Hematopoietic multipotent progenitor cell treated with erythropoietin and hydrocortisone succinate and interleukin-3 and kit ligand, for 15 days (in vitro differentiated cells): ENCODE measurements at regions not wholly inside any gene's neighbourhood (a gene's known extent, or its start where the extent isn't known, plus 50 kb on each side); places are given as distances from the start of the nearest gene placed in this dataset.

Experiments used
- DNase-seq: peaks from one replicate; pipeline ENCODE4 v3.0.0-alpha.2; 2015; ENCODE audit warnings: low spot score

DNA sequence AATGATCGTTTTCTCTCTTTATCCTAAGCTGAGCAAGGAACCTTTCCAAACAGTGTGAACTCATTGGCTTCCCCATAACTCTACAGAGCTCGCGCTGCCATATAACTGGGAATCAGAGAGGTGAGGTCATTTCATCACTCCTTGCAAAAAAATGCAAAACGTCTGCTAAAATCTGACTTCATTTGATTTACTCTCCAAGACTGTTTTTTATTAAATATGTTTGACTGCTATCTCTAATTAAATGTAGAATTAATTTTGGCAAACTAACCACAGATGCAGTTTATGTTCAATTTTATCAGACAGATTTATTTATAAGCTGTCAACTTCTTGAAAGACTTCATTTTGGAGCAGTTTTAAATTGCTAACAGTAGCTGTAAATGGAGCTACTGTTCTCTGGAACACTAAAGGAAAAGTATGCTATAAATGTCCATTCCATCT lies 131.6 kb upstream of the SOX5 start:
- no peak for DNase-seq

DNA sequence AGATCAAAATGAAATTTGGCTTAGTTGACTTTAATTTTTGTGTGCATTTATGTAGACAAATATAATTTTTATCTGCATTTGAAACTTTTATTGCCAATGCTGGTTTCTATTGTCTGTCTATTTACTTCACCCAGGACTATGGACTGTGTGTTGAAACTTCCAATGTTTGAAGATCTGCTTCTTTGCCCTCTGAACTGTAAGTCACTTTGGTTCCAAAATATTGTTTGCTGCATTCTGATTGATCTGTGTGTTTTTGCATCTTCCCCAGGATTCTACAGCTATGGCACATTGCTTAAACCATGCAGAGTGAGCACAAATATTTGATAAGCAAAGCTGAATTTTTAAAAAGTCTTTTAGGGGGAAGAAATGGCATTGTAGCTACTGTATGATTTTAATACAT lies 131.0 kb upstream of the SOX5 start:
- DNase-seq, result no peak

DNA sequence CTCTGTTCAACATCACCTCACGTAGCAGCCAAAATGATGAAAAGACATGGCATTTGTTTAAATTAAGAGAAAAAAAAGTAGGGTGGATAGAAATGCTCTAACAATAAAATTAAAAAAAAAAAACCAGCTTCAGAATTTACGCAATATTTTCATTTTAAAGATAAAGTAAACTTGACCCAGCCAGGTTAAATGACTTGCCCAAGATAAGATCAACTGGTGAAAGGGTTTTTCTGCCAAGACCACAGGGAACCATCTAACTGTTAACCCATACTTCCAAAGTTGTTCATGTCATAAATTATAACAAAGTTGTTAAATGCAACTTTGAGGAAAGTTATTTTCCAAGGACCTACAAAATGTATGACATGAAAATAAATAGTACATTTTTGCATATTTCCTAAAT lies 129.6 kb upstream of the SOX5 start:
- DNase-seq, result no peak

DNA sequence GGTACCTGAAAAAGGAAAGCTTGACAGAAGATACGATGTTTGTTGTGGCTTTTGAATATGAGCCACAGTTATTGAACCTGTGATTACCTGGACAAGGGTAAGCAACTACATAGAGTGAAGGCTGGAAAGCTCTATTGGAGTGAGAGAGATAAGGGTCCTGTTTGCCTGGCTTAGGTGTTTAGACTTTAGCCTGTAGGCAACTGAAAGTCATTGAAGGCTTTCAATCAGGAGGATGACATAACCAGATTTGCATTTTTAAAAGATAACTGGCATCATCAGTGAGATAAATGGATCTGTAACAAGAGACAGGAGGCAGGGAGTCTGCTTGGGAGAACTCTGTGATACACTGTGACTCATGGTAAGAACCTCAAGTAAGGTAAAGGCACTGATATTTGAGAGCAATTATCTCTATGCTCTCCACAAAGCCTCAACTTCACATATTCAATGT lies 128.9 kb upstream of the SOX5 start:
- DNase-seq, result no peak

DNA sequence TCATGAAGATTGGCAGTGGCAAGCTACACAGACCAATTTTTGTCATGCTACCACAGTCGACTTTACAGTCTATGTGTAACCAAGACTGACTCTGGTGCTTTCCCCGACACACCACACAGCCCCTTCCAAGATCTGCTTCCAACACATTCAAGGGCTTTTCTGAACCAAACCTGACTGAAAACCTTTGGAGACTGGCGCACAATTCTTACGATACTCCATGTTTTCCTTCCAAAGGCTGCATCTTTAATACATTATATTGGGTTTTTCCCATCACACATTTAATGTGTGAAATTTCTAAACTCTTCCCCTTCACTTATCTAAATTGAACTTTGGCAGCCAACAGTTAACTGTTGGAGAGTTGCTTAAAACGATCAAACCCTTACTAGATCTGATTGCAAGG lies 127.7 kb upstream of the SOX5 start:
- no peak for DNase-seq

DNA sequence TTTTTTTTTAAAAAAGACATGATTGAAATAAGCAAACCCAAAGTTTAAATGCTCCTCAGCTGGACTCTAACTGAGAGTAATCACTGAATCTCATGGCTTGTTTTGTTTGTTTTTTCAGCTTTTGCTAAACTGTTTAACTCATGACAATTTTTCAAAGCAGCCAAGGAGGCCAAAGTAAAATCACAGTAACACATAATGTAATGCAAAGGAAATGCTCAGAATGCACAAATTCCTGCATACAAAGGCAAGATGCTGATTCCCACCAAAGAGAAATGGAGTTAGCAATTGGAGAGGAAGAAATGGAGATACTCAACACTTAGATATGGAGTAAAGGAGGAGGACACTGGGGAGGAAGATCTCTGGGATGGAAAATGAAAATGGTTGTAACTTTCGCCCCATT lies 126.2 kb upstream of the SOX5 start:
- no peak for DNase-seq

DNA sequence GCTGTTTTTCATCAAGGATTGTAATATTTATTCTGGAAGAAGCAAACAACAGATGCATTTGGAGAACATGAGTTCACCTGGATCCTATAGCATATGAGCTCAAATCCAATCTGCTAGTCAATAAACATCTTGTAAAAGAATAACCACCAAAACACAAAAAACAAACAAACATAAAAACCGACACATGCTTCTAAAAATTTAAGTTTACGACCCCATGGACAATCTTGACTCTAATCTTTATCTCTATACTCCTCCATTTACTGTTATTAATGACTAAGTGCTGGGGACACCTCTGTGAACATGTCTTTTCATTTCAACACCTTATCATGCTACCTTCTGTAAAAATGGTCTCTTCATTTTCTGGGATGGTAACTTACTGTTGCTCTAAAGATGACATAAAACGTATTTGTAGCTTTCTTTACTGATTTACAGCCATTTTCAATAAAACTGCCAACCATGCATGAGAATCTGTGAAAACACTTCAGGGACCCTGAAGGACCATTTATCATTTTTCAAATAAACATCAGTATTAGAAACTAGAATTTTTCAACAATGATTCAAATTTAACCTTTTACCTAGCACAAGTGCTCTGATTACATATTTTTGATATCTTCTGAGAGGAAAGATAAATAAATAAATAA lies 123.8 kb upstream of the SOX5 start:
- DNase-seq, result no peak

DNA sequence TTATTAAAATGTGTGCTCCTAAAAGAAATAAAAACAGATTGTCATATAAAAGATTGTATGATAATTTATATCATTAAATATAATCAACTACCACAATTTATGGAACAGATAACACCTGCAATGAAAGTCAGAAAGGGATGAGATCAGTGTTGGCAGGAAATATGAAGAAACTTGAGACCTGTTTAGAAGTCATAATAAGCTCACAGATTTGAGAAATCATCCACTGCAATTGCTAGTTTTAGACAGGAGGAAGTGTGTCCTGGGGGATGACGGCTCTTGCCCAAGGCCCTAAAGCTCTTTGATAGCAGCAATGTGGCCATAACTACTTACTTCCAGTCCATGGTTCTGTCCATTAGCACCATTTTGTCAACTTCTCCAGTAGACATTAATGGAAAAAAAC lies 122.8 kb upstream of the SOX5 start:
- no peak for DNase-seq

DNA sequence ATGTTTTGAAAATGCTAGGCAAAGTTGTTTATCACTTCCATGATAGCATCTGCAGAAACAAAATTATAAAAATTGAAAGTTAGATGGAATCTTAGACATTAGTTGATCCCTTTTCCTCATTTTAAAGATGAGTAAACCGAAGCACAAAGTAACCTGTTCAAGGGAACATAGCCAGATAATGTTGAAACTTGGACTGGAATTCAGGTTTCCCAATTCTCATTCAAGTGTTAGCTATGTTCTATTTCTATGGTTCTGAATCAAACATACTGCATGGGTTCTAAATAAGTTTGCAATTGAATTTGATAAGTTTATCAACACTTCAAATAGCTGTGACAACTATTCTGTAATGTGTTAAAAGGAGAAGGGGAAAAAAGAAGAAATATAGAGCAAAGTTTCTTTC lies 122.4 kb upstream of the SOX5 start:
- DNase-seq, result no peak

DNA sequence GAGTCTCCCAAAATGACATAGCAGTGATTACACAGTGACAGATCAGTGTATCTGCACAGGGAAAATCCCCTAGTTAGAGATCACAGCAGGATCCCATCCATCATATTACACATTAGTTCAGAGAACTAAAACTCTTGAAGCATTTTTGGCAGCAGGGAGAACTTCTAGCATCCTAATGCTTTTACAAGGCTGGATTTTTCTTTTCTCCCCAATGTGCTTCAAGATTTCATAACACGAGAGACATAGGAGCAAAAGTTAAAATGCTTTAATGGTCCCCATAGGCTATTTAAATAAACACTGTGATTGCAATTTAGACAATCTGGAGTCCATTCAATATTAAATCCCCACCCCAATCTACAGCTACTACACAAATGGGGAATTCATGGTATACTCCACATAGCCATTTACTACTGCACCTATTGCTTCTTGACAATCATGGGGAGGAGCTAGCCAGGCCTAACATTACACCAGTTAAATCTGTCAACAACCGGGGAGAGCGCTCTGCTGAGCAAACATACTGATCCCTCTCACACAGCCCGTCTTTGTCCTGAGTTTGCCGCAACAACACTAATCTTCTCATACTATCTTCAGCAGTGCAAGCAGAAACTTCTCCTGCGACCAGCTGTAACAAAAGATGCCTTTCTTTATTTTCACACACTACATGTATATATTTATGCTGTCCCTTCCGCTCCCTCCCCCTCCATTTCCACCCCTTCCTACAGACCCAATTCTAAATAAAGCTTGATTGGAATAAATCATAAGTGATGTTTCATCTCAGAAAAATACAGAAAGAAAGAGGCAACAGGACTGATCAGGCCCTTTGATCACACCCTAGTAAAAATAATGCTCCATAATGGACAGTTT lies 120.3 kb upstream of the SOX5 start:
- no peak for DNase-seq

DNA sequence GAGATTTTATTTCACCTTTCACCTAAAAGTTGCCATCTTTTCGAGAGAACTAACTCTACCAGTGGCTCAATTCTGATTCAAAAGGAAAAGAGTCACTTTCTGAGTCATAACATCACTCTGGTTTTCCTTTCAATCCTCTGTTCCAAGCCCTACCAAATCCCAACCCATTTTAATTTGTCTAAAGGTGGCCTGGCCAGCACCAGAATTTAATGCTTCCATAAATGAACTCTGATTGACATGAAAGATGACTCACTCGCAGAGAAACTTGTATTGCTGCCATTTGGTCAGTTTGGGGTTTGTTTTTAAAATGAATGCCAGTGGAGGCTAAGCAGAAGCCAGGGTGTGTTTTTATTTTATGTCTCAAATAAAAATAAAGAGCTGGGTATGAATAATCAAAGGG lies 117.4 kb upstream of the SOX5 start:
- no peak for DNase-seq

DNA sequence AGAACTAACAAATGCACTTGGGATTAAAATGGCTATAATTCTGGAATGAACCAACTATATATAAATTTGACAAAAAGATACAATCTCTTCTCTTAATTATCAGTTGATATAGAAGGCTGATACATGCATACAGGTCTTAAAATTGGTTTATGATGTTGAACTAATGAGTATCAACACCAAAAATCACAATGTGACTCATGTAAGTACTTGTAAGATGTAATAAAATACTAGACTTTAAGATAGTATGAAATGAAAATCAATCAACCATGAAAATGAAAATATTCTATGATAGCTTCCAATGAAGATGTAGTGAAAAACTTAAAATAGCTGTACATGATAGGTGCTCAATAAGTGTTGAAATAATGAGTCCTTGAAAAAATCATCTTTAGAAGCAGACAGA lies 116.6 kb upstream of the SOX5 start:
- no peak for DNase-seq

DNA sequence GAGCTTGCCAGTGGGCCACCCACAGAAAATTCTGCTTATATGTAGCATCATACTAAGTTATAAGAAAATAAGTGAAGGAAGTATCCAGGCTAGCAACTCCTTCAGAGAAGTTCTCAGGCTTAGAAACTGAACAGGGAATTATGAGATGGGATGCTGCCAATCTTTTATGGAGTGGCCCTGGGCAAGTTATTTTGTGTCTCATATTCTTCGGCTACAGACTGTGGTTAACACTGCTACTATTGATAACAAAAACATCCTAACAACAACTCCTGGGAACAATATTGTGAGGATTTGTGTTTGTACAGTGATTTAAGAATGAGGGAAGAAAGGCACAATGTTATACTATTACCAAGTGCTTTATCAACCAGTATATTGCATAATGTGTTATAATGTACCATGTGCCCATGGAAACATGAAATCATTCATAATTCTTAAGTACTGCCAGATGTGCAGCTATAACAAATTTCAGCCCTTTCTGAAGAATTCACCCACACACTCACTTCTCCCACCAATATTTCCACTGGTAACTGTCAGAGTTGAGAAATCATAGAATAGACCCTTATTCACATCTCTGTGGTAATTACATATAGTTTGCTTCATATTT lies 113.3 kb upstream of the SOX5 start:
- no peak for DNase-seq

DNA sequence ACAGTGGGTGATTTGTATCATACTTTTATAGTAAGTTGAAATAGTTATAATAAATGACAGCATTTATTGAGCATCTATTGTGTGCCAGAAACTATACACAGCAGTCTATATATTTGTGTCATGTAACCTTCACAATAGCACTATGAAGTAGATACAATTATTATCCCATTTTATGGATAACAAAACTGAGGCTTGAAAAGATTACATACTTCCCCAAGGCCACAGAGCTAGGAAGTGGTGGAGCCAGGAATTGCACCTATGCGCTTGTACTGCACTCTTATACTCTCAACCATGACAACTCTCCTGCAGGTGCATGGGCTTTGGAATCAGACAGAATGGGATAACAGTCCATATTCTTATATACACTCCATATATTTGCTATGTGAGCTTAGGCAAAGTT lies 110.6 kb upstream of the SOX5 start:
- DNase-seq, result no peak

DNA sequence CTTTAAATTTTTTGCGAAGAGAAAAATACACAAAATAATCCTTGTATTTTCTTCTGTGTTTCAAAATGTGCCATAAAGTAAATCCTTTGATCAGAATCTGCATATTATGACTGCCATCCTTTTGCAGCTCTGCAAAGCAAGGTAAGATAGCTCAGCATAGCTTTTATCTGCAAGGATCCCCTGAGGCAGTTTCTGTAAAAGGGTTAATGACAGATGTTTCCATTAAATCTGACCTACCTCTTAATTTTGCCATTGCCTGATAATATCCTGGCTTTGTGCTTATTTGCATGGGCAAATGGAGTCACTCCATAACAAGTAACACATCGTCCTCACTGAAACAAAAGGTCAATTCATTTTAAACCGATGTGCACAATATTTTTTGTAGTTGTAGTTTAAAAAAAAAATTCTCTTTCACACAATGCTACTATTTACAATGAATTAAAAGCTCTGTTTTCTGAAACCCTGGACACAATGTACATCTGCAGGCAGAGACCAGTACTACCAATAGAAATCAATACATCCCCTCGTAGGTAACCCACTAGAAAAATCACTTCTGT lies 108.5 kb upstream of the SOX5 start:
- no peak for DNase-seq

DNA sequence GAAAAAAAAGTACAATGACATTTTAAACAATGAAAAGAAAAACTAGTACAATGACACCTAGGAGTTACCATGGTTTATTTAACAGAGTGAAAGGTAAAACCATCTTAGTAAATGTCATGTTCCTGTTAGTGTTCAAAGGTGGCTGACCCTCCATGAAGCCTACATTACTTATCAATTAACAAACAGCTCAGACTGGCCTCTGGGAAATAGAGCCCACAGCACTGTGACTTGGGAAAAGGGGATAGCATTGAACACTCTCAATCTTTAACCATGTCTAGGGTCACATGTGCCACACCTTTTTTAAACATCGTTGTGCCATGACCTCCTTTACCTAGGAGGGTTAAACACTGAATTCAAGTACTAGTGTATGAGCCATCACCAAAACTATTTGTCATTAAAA lies 106.3 kb upstream of the SOX5 start:
- no peak for DNase-seq

DNA sequence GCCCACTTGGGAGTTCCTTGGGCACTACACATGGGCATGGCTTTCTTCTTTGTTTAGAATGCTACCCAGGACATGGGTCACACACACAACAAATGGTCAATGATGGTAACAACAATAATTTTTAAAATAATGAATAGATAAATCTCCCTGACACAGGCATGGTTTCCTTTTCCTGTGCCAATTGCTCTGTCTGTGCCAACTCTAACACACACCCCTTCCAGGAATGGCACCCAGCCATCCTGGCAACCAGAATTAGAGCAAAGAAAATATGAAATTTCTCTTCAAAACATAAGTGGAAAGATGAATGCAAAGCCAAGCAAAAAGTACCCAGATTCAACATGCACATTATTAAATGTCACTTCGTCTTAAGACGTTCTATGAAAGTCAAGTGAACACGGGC lies 104.9 kb upstream of the SOX5 start:
- DNase-seq, result no peak

DNA sequence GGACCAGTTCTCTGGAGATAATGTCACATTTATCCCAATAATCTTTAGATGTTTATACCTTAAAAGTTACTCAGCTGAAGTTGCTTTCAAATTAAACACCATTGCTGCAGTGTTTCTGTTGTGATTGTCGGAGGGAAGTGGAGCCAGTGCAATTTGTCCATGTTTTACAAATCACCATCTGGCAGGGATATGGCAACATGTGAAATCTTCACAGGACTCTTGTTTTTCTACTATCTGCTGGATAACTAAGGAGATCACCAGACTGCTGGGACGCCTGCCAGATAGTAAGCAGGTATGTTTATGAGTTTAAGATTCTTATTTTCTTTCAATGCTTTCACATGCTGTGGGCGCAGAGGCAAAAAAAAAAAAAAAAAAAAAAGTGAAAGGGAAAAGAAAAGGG lies 100.3 kb upstream of the SOX5 start:
- DNase-seq, result no peak

DNA sequence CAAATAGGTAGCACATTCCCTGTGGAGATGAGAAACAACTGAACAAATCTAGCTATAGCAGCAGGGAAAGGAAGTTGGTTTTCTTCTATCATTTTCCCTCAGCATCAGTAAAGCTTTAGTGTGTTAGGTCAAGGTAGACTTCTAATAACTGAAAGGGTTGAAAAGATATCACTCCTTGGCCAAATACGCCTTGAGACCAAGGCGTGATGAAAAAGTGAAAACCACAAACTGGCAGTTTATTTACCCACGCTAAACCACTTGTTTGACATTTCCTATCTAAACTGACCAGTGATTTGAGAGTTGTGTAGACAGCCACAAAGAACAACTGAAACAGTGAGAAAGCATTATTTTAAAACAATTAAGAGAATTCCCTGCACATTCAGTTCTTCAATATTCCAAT lies 99.6 kb upstream of the SOX5 start:
- DNase-seq, result no peak

DNA sequence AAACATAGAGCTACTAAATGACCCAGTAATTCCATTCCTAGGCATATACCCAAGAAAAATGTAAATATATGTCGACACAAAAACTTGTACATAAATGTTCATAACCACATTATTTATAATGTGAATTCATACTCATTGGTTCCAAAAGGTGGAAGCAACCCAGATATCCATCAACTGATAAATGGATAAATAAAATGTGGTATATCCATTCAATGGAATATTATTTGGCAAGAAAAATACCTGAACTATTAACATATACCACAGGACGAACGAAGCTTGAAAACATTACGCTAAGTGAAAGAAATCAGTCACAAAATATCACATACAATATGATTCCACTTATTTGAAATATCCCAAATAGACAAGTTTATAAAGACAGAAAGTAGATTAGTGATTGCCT lies 99.0 kb upstream of the SOX5 start:
- DNase-seq, result no peak

DNA sequence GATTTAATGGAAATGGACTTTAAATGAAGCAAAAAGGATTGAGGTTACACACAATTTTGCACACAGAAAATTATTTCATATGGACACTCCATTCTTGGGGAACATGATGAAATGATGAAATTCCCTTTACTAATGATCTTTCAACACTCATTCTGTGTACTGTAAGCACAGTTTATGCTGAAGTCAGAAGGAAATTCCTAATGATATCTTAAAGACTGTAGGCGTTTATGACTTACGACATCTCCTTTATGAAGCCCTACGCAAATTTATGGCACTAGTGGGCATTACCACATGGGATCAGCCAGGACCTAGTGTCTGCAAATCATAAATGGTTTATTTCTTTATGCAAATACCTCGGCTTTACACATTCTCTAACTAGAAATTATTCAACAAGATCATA lies 97.9 kb upstream of the SOX5 start:
- DNase-seq, result no peak

DNA sequence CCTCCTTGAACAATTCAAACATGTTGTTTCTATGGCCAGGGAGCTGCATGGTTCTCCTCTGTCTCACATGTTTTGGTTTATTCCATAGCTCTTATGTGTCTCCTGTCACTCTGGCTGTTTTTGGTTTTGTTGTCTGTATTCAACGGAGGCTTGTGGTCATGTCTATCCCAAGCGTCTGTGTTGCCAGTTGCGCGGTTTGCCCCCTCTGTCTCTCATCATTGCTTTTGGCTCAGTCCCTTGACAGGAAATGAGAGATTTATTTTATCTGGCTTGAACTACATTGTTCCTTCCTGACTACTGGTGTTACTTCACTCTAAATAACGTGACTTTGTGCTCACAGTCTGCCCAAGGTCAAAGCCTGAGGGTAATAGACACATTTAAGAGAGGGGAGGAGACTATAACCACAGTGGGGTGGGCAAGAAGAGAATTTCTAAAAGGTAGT lies 96.4 kb upstream of the SOX5 start:
- DNase-seq, result no peak
